HG03159 (cell line): ENCODE measurements at regions not wholly inside any gene's neighbourhood (a gene's known extent, or its start where the extent isn't known, plus 50 kb on each side); places are given as distances from the start of the nearest gene placed in this dataset.
"Not testable (repeated sequence)": the region's sequence is repeated elsewhere in the genome, so short reads cannot be mapped to it uniquely, and the experiment has no call there.

ENCODE experiments used
- ATAC-seq: cut with Tn5 transposase; IDR thresholded peaks from one replicate; pipeline ENCODE4 v1.9.1; 2021; ENCODE audit warnings: mild to moderate bottlenecking, moderate library complexity; ENCODE audit not compliant: unreplicated experiment

GRCh38 chr14:86196471-86196870 lies 666.5 kb downstream of the FLRT2 start:
- ATAC-seq = no peak

- ATAC-seq = no peak
Measured at GRCh38 chr14:86193756-86194155, 663.8 kb downstream of the FLRT2 start.

DNA sequence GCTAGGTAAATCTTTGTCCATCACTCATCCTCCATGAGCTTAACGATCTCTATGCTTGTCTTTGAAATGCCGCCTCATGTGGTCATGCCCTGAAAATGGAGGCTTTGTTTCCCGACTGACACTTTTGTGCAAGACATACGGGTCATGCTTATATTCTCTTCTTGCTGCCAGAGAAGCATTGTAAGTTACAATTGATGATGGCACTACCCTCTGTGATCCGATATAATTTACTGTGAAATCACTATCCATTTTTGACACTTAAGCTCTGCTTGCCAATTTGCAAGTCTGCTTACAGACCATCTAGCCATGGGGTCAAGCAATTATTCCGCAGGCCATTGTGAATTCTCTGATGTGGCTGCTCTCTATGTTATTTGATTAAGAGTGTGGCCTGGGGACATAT lies 650.0 kb downstream of the FLRT2 start:
- ATAC-seq = no peak

- no peak for ATAC-seq
Measured at GRCh38 chr14:86168371-86168770, 638.4 kb downstream of the FLRT2 start.

GRCh38 chr14:86166541-86166940 lies 636.6 kb downstream of the FLRT2 start:
- no peak for ATAC-seq

GRCh38 chr14:86153480-86153879 lies 623.5 kb downstream of the FLRT2 start:
- no peak for ATAC-seq

GRCh38 chr14:86143248-86143647 lies 613.3 kb downstream of the FLRT2 start:
- no peak for ATAC-seq

DNA sequence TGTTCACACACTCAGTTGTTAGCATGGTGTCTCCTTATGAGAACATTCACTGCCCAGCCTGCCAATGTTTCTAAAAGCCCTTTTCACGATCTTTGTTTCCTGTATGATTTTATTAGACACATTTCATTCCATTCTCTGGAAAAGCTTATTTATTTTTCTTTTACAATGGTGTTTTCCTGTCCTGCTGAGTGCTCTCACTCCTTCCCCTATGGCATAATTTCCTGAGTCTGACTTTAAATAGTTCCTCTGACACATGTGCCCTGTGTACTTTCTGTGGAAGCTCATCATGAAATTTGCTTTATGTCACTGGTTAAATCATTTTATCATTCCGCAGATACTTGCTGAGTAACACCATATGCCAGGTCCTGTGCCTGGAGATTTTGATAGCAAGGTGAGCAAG lies 612.0 kb downstream of the FLRT2 start:
- ATAC-seq = no peak

GRCh38 chr14:86129426-86129825 lies 599.5 kb downstream of the FLRT2 start:
- ATAC-seq = no peak

GRCh38 chr14:86124328-86124727 lies 594.4 kb downstream of the FLRT2 start:
- ATAC-seq = no peak

DNA sequence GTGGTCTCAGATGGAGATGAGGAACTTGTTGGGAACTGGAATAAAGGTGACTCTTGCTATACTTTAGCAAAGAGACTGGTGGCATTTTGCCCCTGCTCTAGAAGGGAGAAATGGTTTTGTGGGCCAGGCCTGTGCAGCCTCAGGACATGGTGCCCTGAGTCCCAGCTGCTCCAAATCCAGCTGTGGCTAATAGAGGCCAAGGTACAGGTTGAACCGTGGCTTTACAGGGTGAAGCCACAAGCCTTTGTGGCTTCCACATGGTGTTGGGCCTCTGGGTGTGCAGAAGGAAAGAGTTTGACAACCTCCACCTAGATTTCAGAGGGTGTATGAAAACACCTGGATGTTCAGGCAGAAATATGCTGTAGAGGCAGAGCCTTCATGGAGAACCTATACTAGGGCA lies 586.0 kb downstream of the FLRT2 start:
- no peak for ATAC-seq

DNA sequence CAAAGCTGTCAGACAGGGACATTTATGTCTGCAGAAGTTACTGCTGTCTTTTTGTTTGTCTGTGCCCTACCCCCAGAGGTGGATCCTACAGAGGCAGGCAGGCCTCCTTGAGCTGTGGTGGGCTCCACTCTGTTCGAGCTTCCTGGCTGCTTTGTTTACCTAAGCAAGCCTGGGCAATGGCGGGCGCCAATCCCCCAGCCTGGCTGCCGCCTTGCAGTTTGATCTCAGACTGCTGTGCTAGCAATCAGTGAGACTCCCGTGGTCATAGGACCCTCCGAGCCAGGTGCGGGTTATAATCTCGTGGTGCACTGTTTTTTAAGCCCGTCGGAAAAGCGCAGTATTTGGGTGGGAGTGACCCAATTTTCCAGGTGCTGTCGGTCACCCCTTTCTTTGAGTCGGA lies 580.9 kb downstream of the FLRT2 start:
- not testable (repeated sequence) for ATAC-seq

DNA sequence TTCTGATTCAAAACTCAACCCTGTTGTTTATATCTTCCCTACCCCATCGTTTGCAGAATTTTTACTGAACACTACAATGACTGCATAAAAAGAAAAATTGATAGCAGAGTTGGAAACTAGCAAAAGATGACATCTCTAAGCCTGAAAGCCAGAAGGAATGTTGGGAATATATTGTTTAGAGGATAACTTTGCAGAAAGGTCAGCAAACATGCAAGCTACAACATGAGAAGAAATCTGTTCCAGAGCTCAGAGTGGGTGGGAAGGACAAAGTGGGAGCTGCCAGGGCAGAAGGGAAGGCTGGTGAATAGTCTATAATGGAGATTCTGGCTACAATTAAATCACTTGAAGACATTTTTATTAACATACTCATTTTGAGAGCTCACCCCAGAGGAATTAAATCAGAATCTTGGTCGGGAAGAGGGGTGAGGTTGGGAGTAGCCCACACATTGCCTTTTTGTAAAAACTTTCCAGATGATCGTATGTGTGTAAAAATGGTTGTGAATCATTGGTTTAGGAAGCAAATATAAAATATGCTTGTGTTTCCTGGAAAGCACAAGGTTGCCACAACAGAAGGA lies 574.8 kb downstream of the FLRT2 start:
- no peak for ATAC-seq

- no peak for ATAC-seq
Measured at GRCh38 chr14:86094512-86094911, 564.6 kb downstream of the FLRT2 start.

DNA sequence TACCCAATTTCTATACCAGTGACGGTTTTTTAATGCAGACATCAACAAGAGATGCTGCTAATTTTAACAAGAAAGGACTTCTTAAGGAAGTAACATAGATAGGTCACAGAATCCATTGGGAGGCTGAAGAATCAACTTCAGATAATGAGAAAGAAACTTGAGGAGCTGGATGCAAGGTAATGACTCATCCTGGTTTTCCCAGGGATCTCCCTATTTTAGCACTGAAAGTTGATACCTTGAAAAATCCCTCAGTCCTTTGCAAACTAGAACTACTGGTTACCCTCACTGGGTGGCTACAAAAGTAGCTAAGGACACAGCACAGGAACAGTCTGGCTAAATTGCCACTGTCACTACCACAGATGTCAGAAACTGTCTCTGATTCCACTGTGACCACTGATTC lies 561.9 kb downstream of the FLRT2 start:
- no peak for ATAC-seq

- ATAC-seq = no peak
Measured at GRCh38 chr14:86088156-86088555, 558.2 kb downstream of the FLRT2 start.

DNA sequence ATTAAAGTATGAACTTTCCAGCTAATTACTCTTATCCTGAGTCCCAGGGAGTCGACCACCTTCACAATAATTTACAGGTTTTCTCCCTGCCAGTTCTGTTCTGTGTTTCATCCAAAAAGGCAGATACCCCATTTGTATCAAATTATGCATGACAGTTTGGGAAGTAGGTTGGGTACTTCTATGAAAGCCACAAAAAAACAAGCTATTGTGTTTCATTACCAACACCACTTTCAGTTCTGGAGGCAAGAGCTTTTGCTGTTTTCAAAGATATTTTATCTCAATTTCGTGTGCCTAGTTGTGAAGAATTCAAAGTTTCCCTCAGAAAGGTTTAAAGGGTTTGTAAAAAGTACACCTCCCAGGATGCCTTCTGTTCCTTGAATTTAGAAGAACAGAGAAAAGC lies 557.4 kb downstream of the FLRT2 start:
- ATAC-seq = no peak

GRCh38 chr14:86086962-86087361 lies 557.0 kb downstream of the FLRT2 start:
- ATAC-seq = no peak

GRCh38 chr14:86084097-86084496 lies 554.2 kb downstream of the FLRT2 start:
- ATAC-seq = no peak

GRCh38 chr14:86083616-86084015 lies 553.7 kb downstream of the FLRT2 start:
- no peak for ATAC-seq

DNA sequence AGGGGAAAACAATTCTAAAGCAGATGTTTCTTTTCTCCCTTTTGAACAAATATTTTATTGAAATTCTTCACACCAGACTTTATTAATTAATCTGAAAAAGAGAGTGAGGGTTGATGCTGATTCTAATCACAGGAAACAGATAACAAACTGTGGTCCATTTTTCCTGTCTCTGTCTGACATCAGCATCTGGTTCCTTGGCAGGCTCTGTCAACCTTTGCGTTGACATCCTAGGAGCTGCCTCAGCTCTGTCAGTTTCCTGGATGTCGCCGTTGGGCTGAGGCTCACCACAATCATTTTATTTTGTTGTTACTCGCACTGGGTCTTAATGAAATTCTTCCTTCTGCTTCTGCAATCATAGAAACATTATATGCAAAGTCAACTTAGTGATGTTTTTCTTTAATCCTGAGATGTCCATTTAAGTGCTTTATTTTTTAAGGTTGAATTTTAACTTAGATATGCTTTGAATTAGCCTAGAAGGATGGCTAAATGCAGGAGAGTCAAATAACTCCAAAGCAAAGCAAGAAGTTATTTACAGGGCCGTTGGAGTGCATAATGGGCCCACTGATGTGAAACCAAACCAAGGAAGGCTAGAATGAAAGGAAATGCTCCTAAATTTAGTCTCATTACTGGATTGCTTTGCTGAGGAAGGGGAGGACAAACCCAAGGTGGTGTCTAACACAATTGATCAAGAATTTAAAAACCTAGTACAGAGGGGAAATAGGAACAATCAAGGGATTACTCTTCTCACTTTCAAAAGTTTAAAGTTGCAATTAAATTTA lies 542.4 kb downstream of the FLRT2 start:
- no peak for ATAC-seq

- no peak for ATAC-seq
Measured at GRCh38 chr14:86066651-86067050, 536.7 kb downstream of the FLRT2 start.

GRCh38 chr14:86065407-86065806 lies 535.5 kb downstream of the FLRT2 start:
- ATAC-seq = no peak
